PC-3 (cell line): ENCODE measurements at regions not wholly inside any gene's neighbourhood (a gene's known extent, or its start where the extent isn't known, plus 50 kb on each side); places are given as distances from the start of the nearest gene placed in this dataset.

Experiments used
- CTCF ChIP-seq: fragments of 300-600 bp; sonication (generic); conservative IDR thresholded peaks from 2 replicates; pipeline ENCODE4 v1.5.1; 2017; ENCODE audit warnings: antibody characterized with exemption, low read depth, mild to moderate bottlenecking, low read length
- EZH2 ChIP-seq: fragments of 300-600 bp; sonication (generic); IDR thresholded peaks from one replicate; pipeline ENCODE4 v1.6.1; 2017; ENCODE audit warnings: antibody characterized with exemption, mild to moderate bottlenecking, low read length; ENCODE audit not compliant: unreplicated experiment
- EZH2phosphoT487 ChIP-seq: fragments of 300-600 bp; sonication (generic); IDR thresholded peaks from 2 replicates; pipeline ENCODE4 v1.6.1; 2018; ENCODE audit warnings: mild to moderate bottlenecking, antibody characterized with exemption, low read length, borderline replicate concordance

- TF ChIP-seq CTCF (no peak), EZH2phosphoT487 (no peak), EZH2 (no peak)
These were observed 124.5 kb upstream of the PKDCC start for GRCh38 chr2:41923156-41923786.
